Endothelial cell of umbilical vein (primary cell): ENCODE measurements at regions not wholly inside any gene's neighbourhood (a gene's known extent, or its start where the extent isn't known, plus 50 kb on each side); places are given as distances from the start of the nearest gene placed in this dataset.

Source experiments
- BruUV-seq: library from RNA; stranded (reverse); fragments of 400-500 nt; replicated peaks from 2 replicates; lab custom pipeline; 2021; lab: Mats Ljungman, UMichigan
- CTCF ChIA-PET: fragments of 300-600, 350-600 bp; sonication (Branson Sonifier 250); formaldehyde crosslinking; loops from one replicate; lab custom pipeline; 2021; ENCODE audit warnings: antibody characterized with exemption, inconsistent platforms; lab: Charles Lee
- POLR2A ChIA-PET: fragments of 300-600, 350-600 bp; sonication (Branson Sonifier 250); formaldehyde crosslinking; loops from one replicate; lab custom pipeline; 2021; ENCODE audit warnings: antibody characterized with exemption, inconsistent platforms; lab: Charles Lee
- DNase-seq: peaks from one replicate; pipeline ENCODE4 v3.0.0-alpha.2; 2011; ENCODE audit warnings: low read depth, low spot score
- FAIRE-seq: peaks from 2 replicates; lab custom pipeline; 2011; peaks lifted over from hg19 to GRCh38; lab: Jason Lieb, UNC
- H2AFZ ChIP-seq: 2 replicates; pipeline ENCODE4 v1.6.0; 2012; ENCODE audit warnings: low read depth, low read length, control low read depth, inconsistent platforms
- H3K27ac ChIP-seq: 2 replicates; pipeline ENCODE4 v1.5.1; 2011; ENCODE audit warnings: low read depth, mild to moderate bottlenecking, control low read depth, low read length, moderate library complexity; ENCODE audit not compliant: insufficient read depth
- H3K27me3 ChIP-seq, 2 experiments: 2 replicates each; pipeline versions ENCODE4 v1.6.0 to v1.6.1; 2011; ENCODE audit warnings: low read length in 2 of 2, mixed read lengths in 1 of 2; ENCODE audit not compliant: control insufficient read depth in 2 of 2, insufficient read depth in 2 of 2
- H3K36me3 ChIP-seq, 2 experiments: 2 replicates in 1 of 2; 3 replicates in 1 of 2; pipeline ENCODE4 v1.5.1; 2011; ENCODE audit warnings: low read length in 2 of 2, mild to moderate bottlenecking in 1 of 2, moderate library complexity in 1 of 2; ENCODE audit not compliant: control insufficient read depth in 2 of 2, insufficient read depth in 2 of 2; ENCODE audit errors: extremely low read depth in 1 of 2
- H3K4me1 ChIP-seq: 3 replicates; pipeline ENCODE4 v1.5.1; 2011; ENCODE audit warnings: mild to moderate bottlenecking, low read length; ENCODE audit not compliant: control insufficient read depth, insufficient read depth; ENCODE audit errors: extremely low read depth
- H3K4me2 ChIP-seq: 2 replicates; pipeline ENCODE4 v1.6.1; 2011; ENCODE audit warnings: low read length, control low read depth, mixed read lengths; ENCODE audit not compliant: insufficient read depth
- H3K4me3 ChIP-seq, 3 experiments: fragments of 200-600 bp in 1 of 3; sonication (generic), shearing (Covaris generic) in 1 of 3; replicated peaks in 1 of 3; 2 replicates each; pipeline ENCODE4 v1.5.1; 2011 to 2016; ENCODE audit warnings: control low read depth in 3 of 3, low read length in 3 of 3, mild to moderate bottlenecking in 2 of 3, inconsistent platforms in 1 of 3, low read depth in 1 of 3, moderate library complexity in 1 of 3; ENCODE audit not compliant: insufficient read depth in 1 of 3
- H3K79me2 ChIP-seq: 2 replicates; pipeline ENCODE4 v1.6.0; 2012; ENCODE audit warnings: low read length, inconsistent platforms; ENCODE audit not compliant: control insufficient read depth, insufficient read depth
- H3K9ac ChIP-seq: replicated peaks from 2 replicates; pipeline ENCODE3; 2011; ENCODE audit warnings: low read length, control low read depth; ENCODE audit not compliant: insufficient read depth; ENCODE audit errors: extremely low read depth
- H3K9me1 ChIP-seq: replicated peaks from 3 replicates; pipeline ENCODE4 v1.6.0; 2011; ENCODE audit warnings: mild to moderate bottlenecking, low read length; ENCODE audit not compliant: control insufficient read depth, insufficient read depth; ENCODE audit errors: extremely low read depth
- H3K9me3 ChIP-seq: replicated peaks from 2 replicates; pipeline ENCODE4 v1.5.1; 2012; ENCODE audit warnings: low read length, inconsistent platforms; ENCODE audit not compliant: control insufficient read depth, insufficient read depth
- H4K20me1 ChIP-seq: replicated peaks from 2 replicates; pipeline ENCODE3; 2011; ENCODE audit warnings: mild to moderate bottlenecking, low read length; ENCODE audit not compliant: control insufficient read depth, insufficient read depth; ENCODE audit errors: extremely low read depth
- CTCF ChIP-seq, 2 donors: IDR thresholded peaks; 1 replicate in 1 of 2; 2 replicates in 1 of 2; pipeline ENCODE4 v1.5.1; 2011; ENCODE audit warnings: low read length in 2 of 2, mild to moderate bottlenecking in 2 of 2, moderate library complexity in 2 of 2, control low read depth in 1 of 2, inconsistent platforms in 1 of 2, low read depth in 1 of 2; ENCODE audit not compliant: insufficient read depth in 1 of 2; ENCODE audit errors: extremely low read depth in 1 of 2
- EZH2 ChIP-seq: IDR thresholded peaks from 2 replicates; pipeline ENCODE4 v1.6.1; 2012; ENCODE audit warnings: borderline replicate concordance, low read depth, mild to moderate bottlenecking, moderate library complexity, low read length, inconsistent platforms; ENCODE audit not compliant: severe bottlenecking
- FOS ChIP-seq: IDR thresholded peaks from 2 replicates; pipeline ENCODE4 v1.6.1; 2011; ENCODE audit warnings: mild to moderate bottlenecking, low read length, moderate library complexity, borderline replicate concordance; ENCODE audit not compliant: insufficient read depth
- GATA2 ChIP-seq: IDR thresholded peaks from 2 replicates; pipeline ENCODE4 v1.7.0; 2011; ENCODE audit warnings: low read depth, mild to moderate bottlenecking, moderate library complexity, mixed read lengths, low read length; ENCODE audit not compliant: insufficient read length, insufficient read depth
- JUN ChIP-seq: IDR thresholded peaks from 2 replicates; pipeline ENCODE4 v1.6.1; 2011; ENCODE audit warnings: borderline replicate concordance, low read depth; ENCODE audit not compliant: insufficient read length, insufficient read depth
- MYC ChIP-seq: IDR thresholded peaks from one replicate; pipeline ENCODE4 v1.6.1; 2011; ENCODE audit warnings: mild to moderate bottlenecking, low read depth, low read length
- POLR2A ChIP-seq: IDR thresholded peaks from 2 replicates; pipeline ENCODE4 v1.6.1; 2012; ENCODE audit warnings: low read depth, mild to moderate bottlenecking, control low read depth, low read length
- POLR2AphosphoS5 ChIP-seq: IDR thresholded peaks from 2 replicates; pipeline ENCODE4 v1.6.1; 2012; ENCODE audit warnings: low read depth, mild to moderate bottlenecking, control low read depth, low read length, moderate library complexity; ENCODE audit not compliant: insufficient read depth
- dilution Hi-C: fragments of 300-500 bp; cut with MboI; formaldehyde crosslinking; loops from one replicate; pipeline ENCODE4 v1.15.0; 2019; ENCODE audit warnings: low sequenced_read_pairs; ENCODE audit not compliant: extremely low pct_ligation_motif_present
- intact Hi-C: fragments of 100-400 bp; cut with micrococcal nuclease; formaldehyde crosslinking; loops from one replicate; pipeline ENCODE4 v1.10.0; 2022
- TF ChIP-seq, protein P1 (sequence below): IDR thresholded peaks from 2 replicates; pipeline ENCODE4 v1.6.1; 2011; ENCODE audit not compliant: insufficient read depth, insufficient read length

GRCh38 chr13:58083064-58083463 lies 451.5 kb downstream of the PCDH17 start:
- Histone ChIP-seq H4K20me1 (no peaks in the 10 kb centered on the region), H3K4me1 (no peaks in the 10 kb centered on the region), H3K4me2 (no peak overlapping the region), H3K36me3 (no peaks in the 10 kb centered on the region), H3K9me1 (no peaks in the 10 kb centered on the region), H3K9me3 (no peaks in the 10 kb centered on the region), H3K9ac (no peak overlapping the region), H3K27me3 (no peaks in the 10 kb centered on the region), H3K27ac (no peak overlapping the region), H3K79me2 (no peaks in the 10 kb centered on the region), H2AFZ (no peak overlapping the region), H3K4me3 (no peak overlapping the region)
- dilution Hi-C loops = no loop called here
- BruUV-seq = no TSS peak
- FAIRE-seq = no peak
- DNase-seq = no peak
- ChIA-PET CTCF (no interaction called here), POLR2A (no interaction called here)
- TF ChIP-seq, protein P1, sequence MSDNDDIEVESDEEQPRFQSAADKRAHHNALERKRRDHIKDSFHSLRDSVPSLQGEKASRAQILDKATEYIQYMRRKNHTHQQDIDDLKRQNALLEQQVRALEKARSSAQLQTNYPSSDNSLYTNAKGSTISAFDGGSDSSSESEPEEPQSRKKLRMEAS = no peak
- TF ChIP-seq MYC = no peak
- TF ChIP-seq EZH2 = no peak
- TF ChIP-seq POLR2AphosphoS5 = no peak
- TF ChIP-seq POLR2A = no peak
- TF ChIP-seq FOS = no peak
- TF ChIP-seq JUN = no peak
- no peak for TF ChIP-seq CTCF (IDR thresholded peaks at IDR 0.05; ENCODE audit: extremely low read depth in 1 of 2, insufficient read depth in 1 of 2, low read depth in 1 of 2, low read length in 2 of 2)
- no peak for TF ChIP-seq GATA2
- intact Hi-C loops = no loop called here
